Gastroesophageal sphincter (tissue), 4 donors: ENCODE measurements at regions not wholly inside any gene's neighbourhood (a gene's known extent, or its start where the extent isn't known, plus 50 kb on each side); places are given as distances from the start of the nearest gene placed in this dataset.

Source experiments
- ATAC-seq: fragments of 150-250 bp; one replicate; pipeline ENCODE4 v1.9.1; 2016; ENCODE audit warnings: mild to moderate bottlenecking, moderate library complexity
- H3K27ac ChIP-seq, 4 donors: fragments of 200-600 bp; sonication (generic) in 3 of 4; 1 replicate in 3 of 4; 2 replicates in 1 of 4; pipeline ENCODE4 v1.5.1; 2016 to 2019
- H3K27me3 ChIP-seq: fragments of 200-600 bp; sonication (generic); one replicate; pipeline ENCODE4 v1.5.1; 2019
- H3K36me3 ChIP-seq, 2 donors: fragments of 200-600 bp; sonication (generic); one replicate each; pipeline ENCODE4 v1.5.1; 2019; ENCODE audit warnings: control low read depth in 1 of 2
- H3K4me1 ChIP-seq, 3 donors: fragments of 200-600 bp; sonication (generic); 1 replicate in 2 of 3; 2 replicates in 1 of 3; pipeline ENCODE4 v1.5.1; 2016 to 2019; ENCODE audit warnings: control low read depth in 2 of 3
- H3K4me3 ChIP-seq, 2 donors: fragments of 200-600 bp; sonication (generic); one replicate each; pipeline ENCODE4 v1.5.1; 2019; ENCODE audit warnings: mild to moderate bottlenecking in 1 of 2, moderate library complexity in 1 of 2
- H3K9me3 ChIP-seq, 3 donors: fragments of 200-600 bp; sonication (generic); one replicate each; pipeline ENCODE4 v1.5.1; 2017 to 2019; ENCODE audit warnings: control low read depth in 2 of 3
- CTCF ChIP-seq, 4 experiments: fragments of 200-600 bp in 2 of 4; fragments of 450-650 bp in 2 of 4; sonication (generic) in 1 of 4; IDR thresholded peaks; one replicate each; pipeline ENCODE4 v1.5.1; 2017 to 2019; ENCODE audit warnings: antibody characterized with exemption in 4 of 4, mild to moderate bottlenecking in 2 of 4, moderate library complexity in 2 of 4
- EP300 ChIP-seq: sonication (generic); formaldehyde crosslinking; IDR thresholded peaks from one replicate; pipeline ENCODE4 v1.6.1; 2017; ENCODE audit warnings: antibody characterized with exemption, mild to moderate bottlenecking
- POLR2A ChIP-seq, 2 donors: fragments of 450-650 bp; IDR thresholded peaks; one replicate each; pipeline ENCODE4 v1.6.1; 2017; ENCODE audit warnings: antibody characterized with exemption in 2 of 2, mild to moderate bottlenecking in 2 of 2, moderate library complexity in 1 of 2
- POLR2AphosphoS5 ChIP-seq: sonication (generic); formaldehyde crosslinking; IDR thresholded peaks from one replicate; pipeline ENCODE4 v1.6.1; 2017; ENCODE audit warnings: antibody characterized with exemption
- WGBS, 2 donors: methylation state at CpG; one replicate each; pipeline ENCODE4 v1.1.5; 2018; ENCODE audit warnings: low coverage in 1 of 2; 5-methylcytosine and 5-hydroxymethylcytosine counted together

GRCh38 chr16:64130140-64130539 is 991.7 kb downstream of the CDH11 start:
- peaks cover 0 to 4% (median 0%) of the 10 kb centered on the region in 3 donors for H3K4me1 ChIP-seq
- no peaks in the 10 kb centered on the region for H3K27me3 ChIP-seq
- ATAC-seq: no peak
- WGBS, 2 donors: 88 to 95% methylated on average over 2 of the region's 2 CpGs
- H3K9me3 ChIP-seq: no peaks in the 10 kb centered on the region
- H3K27ac ChIP-seq: no peak overlapping the region
- H3K36me3 ChIP-seq: no peaks in the 10 kb centered on the region
- no peak overlapping the region for H3K4me3 ChIP-seq
- TF ChIP-seq CTCF (IDR thresholded peaks at IDR 0.05) (no peak), EP300 (no peak), POLR2AphosphoS5 (no peak), POLR2A (IDR thresholded peaks at IDR 0.05) (no peak)

- TF ChIP-seq EP300: no peak
- no peak for TF ChIP-seq CTCF (IDR thresholded peaks at IDR 0.05)
- no peak for TF ChIP-seq POLR2A (IDR thresholded peaks at IDR 0.05)
- no peak for TF ChIP-seq POLR2AphosphoS5
- no peak for ATAC-seq
- Histone ChIP-seq H3K36me3 (no peaks in the 10 kb centered on the region), H3K4me1 (no peaks in the 10 kb centered on the region), H3K27me3 (no peaks in the 10 kb centered on the region), H3K9me3 (no peaks in the 10 kb centered on the region), H3K27ac (no peak overlapping the region), H3K4me3 (no peak overlapping the region)
- WGBS, 2 donors: 54 to 71% methylated on average over 2 of the region's 2 CpGs
These were observed 999.7 kb downstream of the CDH11 start for GRCh38 chr16:64122177-64122576.

GRCh38 chr16:64121473-64121872 is 1000.4 kb downstream of the CDH11 start:
- no peaks in the 10 kb centered on the region for H3K9me3 ChIP-seq
- no peaks in the 10 kb centered on the region for H3K4me1 ChIP-seq
- ATAC-seq: no peak
- no peaks in the 10 kb centered on the region for H3K27me3 ChIP-seq
- TF ChIP-seq POLR2AphosphoS5 (no peak), EP300 (no peak), POLR2A (IDR thresholded peaks at IDR 0.05) (no peak), CTCF (IDR thresholded peaks at IDR 0.05) (no peak)
- WGBS, 2 donors: 62 to 66% methylated on average over 2 of the region's 3 CpGs
- no peaks in the 10 kb centered on the region for H3K36me3 ChIP-seq
- H3K27ac ChIP-seq: no peak overlapping the region
- H3K4me3 ChIP-seq: no peak overlapping the region

GRCh38 chr16:64116151-64116550 is 1005.7 kb downstream of the CDH11 start:
- H3K27ac ChIP-seq: no peak overlapping the region
- H3K4me1 ChIP-seq: no peaks in the 10 kb centered on the region
- H3K4me3 ChIP-seq: no peak overlapping the region
- WGBS, 2 donors: 70 to 86% methylated on average over 1 of the region's 1 CpG
- H3K36me3 ChIP-seq: no peaks in the 10 kb centered on the region
- H3K27me3 ChIP-seq: no peaks in the 10 kb centered on the region
- H3K9me3 ChIP-seq: no peaks in the 10 kb centered on the region
- ATAC-seq: no peak
- TF ChIP-seq EP300 (no peak), CTCF (IDR thresholded peaks at IDR 0.05) (no peak), POLR2A (IDR thresholded peaks at IDR 0.05) (no peak), POLR2AphosphoS5 (no peak)

- Histone ChIP-seq H3K27me3 (no peaks in the 10 kb centered on the region), H3K36me3 (no peaks in the 10 kb centered on the region), H3K9me3 (no peaks in the 10 kb centered on the region), H3K4me1 (no peaks in the 10 kb centered on the region), H3K4me3 (no peak overlapping the region), H3K27ac (no peak overlapping the region)
- 70 to 73% methylated on average over 2 of the region's 2 CpGs for WGBS, 2 donors
- ATAC-seq: no peak
- no peak for TF ChIP-seq POLR2A (IDR thresholded peaks at IDR 0.05)
- TF ChIP-seq POLR2AphosphoS5: no peak
- TF ChIP-seq EP300: no peak
- TF ChIP-seq CTCF (IDR thresholded peaks at IDR 0.05): no peak
These were observed 1012.6 kb downstream of the CDH11 start for GRCh38 chr16:64109241-64109640.
